A549 (cell line): ENCODE measurements at regions not wholly inside any gene's neighbourhood (a gene's known extent, or its start where the extent isn't known, plus 50 kb on each side); places are given as distances from the start of the nearest gene placed in this dataset.

Experiments
- CEBPB ChIP-seq, 2 experiments: fragments of >200 bp in 1 of 2; sonication (Bioruptor Twin) in 1 of 2; formaldehyde crosslinking in 1 of 2; IDR thresholded peaks; 2 replicates each; pipeline ENCODE4 v1.6.1; 2012 to 2016
- EHF ChIP-seq: fragments of 250-450 bp; sonication (Bioruptor Pico); IDR thresholded peaks from 2 replicates; pipeline ENCODE4 v1.5.0; 2020; ENCODE audit warnings: mild to moderate bottlenecking
- ELK1 ChIP-seq: fragments of 150-350 bp; IDR thresholded peaks from 2 replicates; pipeline ENCODE4 v1.6.1; 2014; ENCODE audit warnings: low read depth, mild to moderate bottlenecking, low read length
- EP300 ChIP-seq, 2 experiments: fragments of >200 bp; sonication (Bioruptor Twin); formaldehyde crosslinking; IDR thresholded peaks; 2 replicates in 1 of 2; 3 replicates in 1 of 2; pipeline ENCODE4 v1.6.1; 2016 to 2017
- FOSL2 ChIP-seq, 2 experiments: fragments of 450-650 bp in 1 of 2; fragments of >200 bp in 1 of 2; sonication (Bioruptor Twin) in 1 of 2; formaldehyde crosslinking; IDR thresholded peaks; 2 replicates each; pipeline versions ENCODE4 v1.5.0 to v1.6.1; 2016 to 2020; ENCODE audit warnings: mild to moderate bottlenecking in 1 of 2, moderate library complexity in 1 of 2
- HOXA7 ChIP-seq: fragments of 250-450 bp; sonication (Bioruptor Pico); IDR thresholded peaks from 2 replicates; pipeline ENCODE4 v1.5.0; 2020; ENCODE audit warnings: mild to moderate bottlenecking, moderate library complexity
- POLR2A ChIP-seq: IDR thresholded peaks from 2 replicates; pipeline ENCODE4 v1.6.1; 2012; ENCODE audit warnings: mild to moderate bottlenecking, low read length
- RAD21 ChIP-seq, 2 experiments: fragments of >200 bp in 1 of 2; sonication (Bioruptor Twin) in 1 of 2; formaldehyde crosslinking in 1 of 2; IDR thresholded peaks in 1 of 2; conservative IDR thresholded peaks in 1 of 2; 2 replicates in 1 of 2; 3 replicates in 1 of 2; pipeline ENCODE4 v1.6.1; 2012 to 2018; ENCODE audit warnings: inconsistent platforms in 1 of 2
- RCOR1 ChIP-seq: fragments of 150-350 bp; IDR thresholded peaks from 2 replicates; pipeline ENCODE4 v1.6.1; 2014; ENCODE audit warnings: antibody characterized with exemption, low read length, low read depth
- ZNF302 ChIP-seq: fragments of 250-450 bp; sonication (Bioruptor Pico); IDR thresholded peaks from 2 replicates; pipeline ENCODE4 v1.9.0; 2021; ENCODE audit warnings: inconsistent platforms, mild to moderate bottlenecking, moderate library complexity
- TF ChIP-seq, protein P1 (sequence below): fragments of >200 bp; sonication (Bioruptor Twin); formaldehyde crosslinking; IDR thresholded peaks from 3 replicates; pipeline ENCODE4 v1.5.1; 2016
- TF ChIP-seq, protein P2 (sequence below): IDR thresholded peaks from 2 replicates; pipeline ENCODE4 v1.6.1; 2012; ENCODE audit warnings: low read depth, borderline replicate concordance
- TF ChIP-seq, protein P3 (sequence below): fragments of 200-600 bp; sonication (generic); IDR thresholded peaks from 2 replicates; pipeline ENCODE4 v1.6.1; 2016; ENCODE audit warnings: antibody characterized with exemption, mild to moderate bottlenecking, moderate library complexity

- TF ChIP-seq CEBPB (IDR thresholded peaks at IDR 0.05) (no peak), EHF (CRISPR knock-in tag) (no peak), POLR2A (no peak), ELK1 (no peak), RAD21 (conservative IDR thresholded peaks at IDR 0.05 in 1 of 2, IDR thresholded peaks at IDR 0.05 in 1 of 2) (no peak), FOSL2 (IDR thresholded peaks at IDR 0.05) (no peak), FOSL2 (CRISPR knock-in tag; IDR thresholded peaks at IDR 0.05) (no peak), RCOR1 (no peak), EP300 (IDR thresholded peaks at IDR 0.05) (no peak), HOXA7 (CRISPR knock-in tag) (no peak), ZNF302 (CRISPR knock-in tag) (no peak)
- TF ChIP-seq, protein P1, sequence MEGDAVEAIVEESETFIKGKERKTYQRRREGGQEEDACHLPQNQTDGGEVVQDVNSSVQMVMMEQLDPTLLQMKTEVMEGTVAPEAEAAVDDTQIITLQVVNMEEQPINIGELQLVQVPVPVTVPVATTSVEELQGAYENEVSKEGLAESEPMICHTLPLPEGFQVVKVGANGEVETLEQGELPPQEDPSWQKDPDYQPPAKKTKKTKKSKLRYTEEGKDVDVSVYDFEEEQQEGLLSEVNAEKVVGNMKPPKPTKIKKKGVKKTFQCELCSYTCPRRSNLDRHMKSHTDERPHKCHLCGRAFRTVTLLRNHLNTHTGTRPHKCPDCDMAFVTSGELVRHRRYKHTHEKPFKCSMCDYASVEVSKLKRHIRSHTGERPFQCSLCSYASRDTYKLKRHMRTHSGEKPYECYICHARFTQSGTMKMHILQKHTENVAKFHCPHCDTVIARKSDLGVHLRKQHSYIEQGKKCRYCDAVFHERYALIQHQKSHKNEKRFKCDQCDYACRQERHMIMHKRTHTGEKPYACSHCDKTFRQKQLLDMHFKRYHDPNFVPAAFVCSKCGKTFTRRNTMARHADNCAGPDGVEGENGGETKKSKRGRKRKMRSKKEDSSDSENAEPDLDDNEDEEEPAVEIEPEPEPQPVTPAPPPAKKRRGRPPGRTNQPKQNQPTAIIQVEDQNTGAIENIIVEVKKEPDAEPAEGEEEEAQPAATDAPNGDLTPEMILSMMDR = no peak
- TF ChIP-seq, protein P2, sequence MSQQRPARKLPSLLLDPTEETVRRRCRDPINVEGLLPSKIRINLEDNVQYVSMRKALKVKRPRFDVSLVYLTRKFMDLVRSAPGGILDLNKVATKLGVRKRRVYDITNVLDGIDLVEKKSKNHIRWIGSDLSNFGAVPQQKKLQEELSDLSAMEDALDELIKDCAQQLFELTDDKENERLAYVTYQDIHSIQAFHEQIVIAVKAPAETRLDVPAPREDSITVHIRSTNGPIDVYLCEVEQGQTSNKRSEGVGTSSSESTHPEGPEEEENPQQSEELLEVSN = no peak
- TF ChIP-seq, protein P3, sequence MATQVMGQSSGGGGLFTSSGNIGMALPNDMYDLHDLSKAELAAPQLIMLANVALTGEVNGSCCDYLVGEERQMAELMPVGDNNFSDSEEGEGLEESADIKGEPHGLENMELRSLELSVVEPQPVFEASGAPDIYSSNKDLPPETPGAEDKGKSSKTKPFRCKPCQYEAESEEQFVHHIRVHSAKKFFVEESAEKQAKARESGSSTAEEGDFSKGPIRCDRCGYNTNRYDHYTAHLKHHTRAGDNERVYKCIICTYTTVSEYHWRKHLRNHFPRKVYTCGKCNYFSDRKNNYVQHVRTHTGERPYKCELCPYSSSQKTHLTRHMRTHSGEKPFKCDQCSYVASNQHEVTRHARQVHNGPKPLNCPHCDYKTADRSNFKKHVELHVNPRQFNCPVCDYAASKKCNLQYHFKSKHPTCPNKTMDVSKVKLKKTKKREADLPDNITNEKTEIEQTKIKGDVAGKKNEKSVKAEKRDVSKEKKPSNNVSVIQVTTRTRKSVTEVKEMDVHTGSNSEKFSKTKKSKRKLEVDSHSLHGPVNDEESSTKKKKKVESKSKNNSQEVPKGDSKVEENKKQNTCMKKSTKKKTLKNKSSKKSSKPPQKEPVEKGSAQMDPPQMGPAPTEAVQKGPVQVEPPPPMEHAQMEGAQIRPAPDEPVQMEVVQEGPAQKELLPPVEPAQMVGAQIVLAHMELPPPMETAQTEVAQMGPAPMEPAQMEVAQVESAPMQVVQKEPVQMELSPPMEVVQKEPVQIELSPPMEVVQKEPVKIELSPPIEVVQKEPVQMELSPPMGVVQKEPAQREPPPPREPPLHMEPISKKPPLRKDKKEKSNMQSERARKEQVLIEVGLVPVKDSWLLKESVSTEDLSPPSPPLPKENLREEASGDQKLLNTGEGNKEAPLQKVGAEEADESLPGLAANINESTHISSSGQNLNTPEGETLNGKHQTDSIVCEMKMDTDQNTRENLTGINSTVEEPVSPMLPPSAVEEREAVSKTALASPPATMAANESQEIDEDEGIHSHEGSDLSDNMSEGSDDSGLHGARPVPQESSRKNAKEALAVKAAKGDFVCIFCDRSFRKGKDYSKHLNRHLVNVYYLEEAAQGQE = no peak
These were observed 264.3 kb downstream of the NOL4 start for GRCh38 chr18:33960417-33960816.
